Fibroblast of mammary gland (primary cell): ENCODE measurements at regions not wholly inside any gene's neighbourhood (a gene's known extent, or its start where the extent isn't known, plus 50 kb on each side); places are given as distances from the start of the nearest gene placed in this dataset.
"Not testable (repeated sequence)": the region's sequence is repeated elsewhere in the genome, so short reads cannot be mapped to it uniquely, and the experiment has no call there.

Experiments
- DNase-seq: peaks from one replicate; pipeline ENCODE4 v3.0.0-alpha.2; 2010; ENCODE audit warnings: low read depth
- H3K4me3 ChIP-seq: 2 replicates; pipeline ENCODE4 v1.5.1; 2011; ENCODE audit warnings: low read depth, mild to moderate bottlenecking, low read length, moderate library complexity; ENCODE audit not compliant: control insufficient read depth
- CTCF ChIP-seq: conservative IDR thresholded peaks from 2 replicates; pipeline ENCODE4 v1.5.1; 2011; ENCODE audit warnings: low read depth, low read length, inconsistent platforms; ENCODE audit not compliant: control insufficient read depth, insufficient read depth

- TF ChIP-seq CTCF, result no peak
- H3K4me3 ChIP-seq, result no peak overlapping the region
- DNase-seq, result no peak
Observed at GRCh38 chr1:55298167-55298894, 83.2 kb upstream of the USP24 start.

GRCh38 chr1:55296247-55296646 lies 81.1 kb upstream of the USP24 start:
- H3K4me3 ChIP-seq, DNase-seq: not testable (repeated sequence)

- TF ChIP-seq CTCF, result no peak
- DNase-seq, result no peak
- no peak overlapping the region for H3K4me3 ChIP-seq
Observed at GRCh38 chr1:55289614-55290013, 74.5 kb upstream of the USP24 start.

- no peak overlapping the region for H3K4me3 ChIP-seq
- TF ChIP-seq CTCF, result no peak
- no peak for DNase-seq
Observed at GRCh38 chr1:55289042-55289441, 73.9 kb upstream of the USP24 start.

- peak; percentile 95 for DNase-seq
- no peak overlapping the region for H3K4me3 ChIP-seq
- TF ChIP-seq CTCF, result no peak
Observed at GRCh38 chr1:55288245-55288644, 73.1 kb upstream of the USP24 start.

GRCh38 chr1:55287723-55288122 lies 72.6 kb upstream of the USP24 start:
- TF ChIP-seq CTCF, result no peak
- no peak overlapping the region for H3K4me3 ChIP-seq
- no peak for DNase-seq

- TF ChIP-seq CTCF, result no peak
- peak; percentile 45 for DNase-seq
- no peak overlapping the region for H3K4me3 ChIP-seq
Observed at GRCh38 chr1:55286856-55287602, 71.9 kb upstream of the USP24 start.
